Lower leg skin (tissue), 3 donors: ENCODE measurements at regions not wholly inside any gene's neighbourhood (a gene's known extent, or its start where the extent isn't known, plus 50 kb on each side); places are given as distances from the start of the nearest gene placed in this dataset.

ENCODE experiments used
- CTCF ChIP-seq, 3 donors: fragments of 450-650 bp; IDR thresholded peaks; one replicate each; pipeline ENCODE4 v1.5.1; 2016; ENCODE audit warnings: antibody characterized with exemption in 3 of 3, mild to moderate bottlenecking in 3 of 3, moderate library complexity in 2 of 3
- POLR2A ChIP-seq, 2 donors: fragments of 450-650 bp; IDR thresholded peaks; one replicate each; pipeline ENCODE4 v1.6.1; 2016 to 2017; ENCODE audit warnings: antibody characterized with exemption in 2 of 2, mild to moderate bottlenecking in 1 of 2, moderate library complexity in 1 of 2

- no peak for TF ChIP-seq CTCF (IDR thresholded peaks at IDR 0.05)
- TF ChIP-seq POLR2A (IDR thresholded peaks at IDR 0.05): no peak
Observed at GRCh38 chr13:48595431-48596429, 58.0 kb upstream of the CYSLTR2 start.
